ENCODE measurements at regions not wholly inside any gene's neighbourhood (a gene's known extent, or its start where the extent isn't known, plus 50 kb on each side); places are given as distances from the start of the nearest gene placed in this dataset.

GRCh38 chr4:19857991-19858390, 393.7 kb upstream of the SLIT2 start:
- no peak for TF ChIP-seq CTCF (conservative IDR thresholded peaks at IDR 0.05; ENCODE audit: low read depth, low read length)
- TF ChIP-seq EZH2 (IDR thresholded peaks at IDR 0.05; ENCODE audit: borderline replicate concordance, low read depth, low read length, poor library complexity, severe bottlenecking) = no peak
